ENCODE measurements at regions not wholly inside any gene's neighbourhood (a gene's known extent, or its start where the extent isn't known, plus 50 kb on each side); places are given as distances from the start of the nearest gene placed in this dataset.

- TF ChIP-seq, protein P1, sequence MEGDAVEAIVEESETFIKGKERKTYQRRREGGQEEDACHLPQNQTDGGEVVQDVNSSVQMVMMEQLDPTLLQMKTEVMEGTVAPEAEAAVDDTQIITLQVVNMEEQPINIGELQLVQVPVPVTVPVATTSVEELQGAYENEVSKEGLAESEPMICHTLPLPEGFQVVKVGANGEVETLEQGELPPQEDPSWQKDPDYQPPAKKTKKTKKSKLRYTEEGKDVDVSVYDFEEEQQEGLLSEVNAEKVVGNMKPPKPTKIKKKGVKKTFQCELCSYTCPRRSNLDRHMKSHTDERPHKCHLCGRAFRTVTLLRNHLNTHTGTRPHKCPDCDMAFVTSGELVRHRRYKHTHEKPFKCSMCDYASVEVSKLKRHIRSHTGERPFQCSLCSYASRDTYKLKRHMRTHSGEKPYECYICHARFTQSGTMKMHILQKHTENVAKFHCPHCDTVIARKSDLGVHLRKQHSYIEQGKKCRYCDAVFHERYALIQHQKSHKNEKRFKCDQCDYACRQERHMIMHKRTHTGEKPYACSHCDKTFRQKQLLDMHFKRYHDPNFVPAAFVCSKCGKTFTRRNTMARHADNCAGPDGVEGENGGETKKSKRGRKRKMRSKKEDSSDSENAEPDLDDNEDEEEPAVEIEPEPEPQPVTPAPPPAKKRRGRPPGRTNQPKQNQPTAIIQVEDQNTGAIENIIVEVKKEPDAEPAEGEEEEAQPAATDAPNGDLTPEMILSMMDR (IDR thresholded peaks at IDR 0.05): no peak
- TF ChIP-seq POLR2A (IDR thresholded peaks at IDR 0.05): no peak
These were observed 945.5 kb upstream of the SLC10A2 start for GRCh38 chr13:104011505-104012241.
